ENCODE measurements at regions not wholly inside any gene's neighbourhood (a gene's known extent, or its start where the extent isn't known, plus 50 kb on each side); places are given as distances from the start of the nearest gene placed in this dataset.
"Not testable (repeated sequence)": the region's sequence is repeated elsewhere in the genome, so short reads cannot be mapped to it uniquely, and the experiment has no call there.

GRCh38 chr6:111925296-111925695, 52.0 kb upstream of the FYN start:
- no peak for DNase-seq

DNA sequence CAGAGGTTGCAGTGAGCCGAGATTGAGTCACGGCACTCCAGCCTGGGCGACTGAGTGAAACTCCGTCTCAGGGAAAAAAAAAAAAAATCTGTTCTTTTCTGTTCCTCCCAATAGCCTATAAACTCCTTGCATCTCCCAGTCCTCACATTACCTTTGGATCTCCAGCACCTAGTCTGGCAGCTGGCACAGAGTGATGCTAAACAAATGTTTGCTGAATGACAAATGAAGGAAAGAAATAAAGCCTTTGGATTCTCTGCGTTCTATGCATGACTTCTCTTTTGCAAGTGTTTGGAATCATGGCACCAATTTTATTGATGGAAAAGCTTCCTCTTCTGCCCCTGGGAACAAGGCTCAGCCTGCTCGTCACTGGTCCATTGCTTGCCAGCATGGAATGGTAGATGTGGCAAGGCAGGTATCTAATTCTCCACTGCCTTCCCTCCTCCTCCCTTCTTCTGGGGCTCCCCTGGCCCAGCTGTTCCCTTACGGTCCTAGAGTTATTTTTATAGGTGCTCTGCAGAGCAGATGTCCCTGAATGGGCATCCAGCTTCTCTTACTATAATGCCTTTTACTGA, 53.6 kb upstream of the FYN start:
- no peak for DNase-seq

DNA sequence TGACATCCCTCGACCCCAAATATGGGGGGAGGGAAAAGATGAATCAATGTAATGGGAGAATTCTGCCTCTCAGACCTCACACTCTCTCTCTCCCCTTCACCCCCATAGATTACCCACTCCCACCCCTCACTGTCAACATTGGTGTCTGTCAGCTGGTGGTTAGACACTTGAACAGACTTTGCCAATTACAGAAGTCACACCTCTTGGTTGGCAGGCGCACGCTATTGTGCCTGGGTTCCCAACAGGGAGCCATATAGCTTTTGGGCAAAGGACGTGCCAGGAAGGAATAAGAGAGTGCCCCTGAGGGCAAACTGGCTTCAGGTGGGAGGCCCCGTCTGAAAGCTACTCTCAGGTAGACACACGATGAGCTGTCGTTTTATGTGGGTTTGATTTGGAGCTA, 54.1 kb upstream of the FYN start:
- DNase-seq, result no peak

DNA sequence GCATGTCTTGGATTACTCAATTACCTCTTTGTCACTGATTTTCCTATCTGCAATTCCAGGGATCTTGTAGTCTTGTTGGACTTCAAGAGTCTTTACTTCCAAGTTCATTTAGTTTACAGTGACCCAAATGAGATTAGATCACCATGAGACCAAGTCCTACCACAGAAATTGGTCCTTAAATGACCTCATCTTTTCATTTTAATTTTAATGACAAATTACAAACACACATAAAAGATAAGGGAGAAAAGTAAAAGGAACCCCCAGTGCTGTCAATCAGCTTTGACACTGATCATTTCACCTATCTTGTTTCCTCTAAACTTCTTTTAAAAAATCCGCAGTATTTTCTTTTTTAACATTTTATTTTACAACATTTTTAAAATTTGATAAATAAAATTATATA, 54.9 kb upstream of the FYN start:
- DNase-seq, result no peak

- not testable (repeated sequence) for DNase-seq
Observed at GRCh38 chr6:111934611-111935010, 61.4 kb upstream of the FYN start.

- DNase-seq, result no peak
Observed at GRCh38 chr6:111936718-111937117, 63.5 kb upstream of the FYN start.

- no peak for DNase-seq
Observed at GRCh38 chr6:111938710-111939109, 65.5 kb upstream of the FYN start.

- DNase-seq, result no peak
Observed at GRCh38 chr6:111939902-111940301, 66.7 kb upstream of the FYN start.

- DNase-seq, result no peak
Observed at GRCh38 chr6:111940801-111941200, 67.5 kb upstream of the FYN start.

- no peak for DNase-seq
Observed at GRCh38 chr6:111941686-111942330, 68.6 kb upstream of the FYN start.

GRCh38 chr6:111942561-111942960, 69.3 kb upstream of the FYN start:
- DNase-seq, result no peak

DNA sequence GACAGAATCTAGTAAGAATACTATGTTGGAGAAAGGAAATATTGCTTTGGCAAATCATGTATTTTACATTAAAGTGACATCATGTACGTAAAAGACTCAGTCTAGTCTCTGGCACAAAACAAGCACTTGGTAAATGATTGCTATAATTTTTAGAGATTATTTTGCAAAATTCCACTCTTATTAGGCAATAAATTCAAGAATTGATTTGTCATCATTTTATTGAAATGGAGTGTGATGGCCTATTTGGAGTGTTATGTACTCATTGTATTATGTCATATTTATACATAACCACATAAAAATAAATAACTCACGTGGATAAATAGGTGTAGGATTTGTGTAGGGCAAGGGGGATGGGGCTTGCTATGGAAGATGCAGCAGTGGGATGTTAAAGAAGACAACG, 70.0 kb upstream of the FYN start:
- no peak for DNase-seq

- DNase-seq, result no peak
Observed at GRCh38 chr6:111943726-111944125, 70.5 kb upstream of the FYN start.

- DNase-seq, result no peak
Observed at GRCh38 chr6:111944541-111944940, 71.3 kb upstream of the FYN start.

GRCh38 chr6:111949546-111949945, 76.3 kb upstream of the FYN start:
- no peak for DNase-seq

DNA sequence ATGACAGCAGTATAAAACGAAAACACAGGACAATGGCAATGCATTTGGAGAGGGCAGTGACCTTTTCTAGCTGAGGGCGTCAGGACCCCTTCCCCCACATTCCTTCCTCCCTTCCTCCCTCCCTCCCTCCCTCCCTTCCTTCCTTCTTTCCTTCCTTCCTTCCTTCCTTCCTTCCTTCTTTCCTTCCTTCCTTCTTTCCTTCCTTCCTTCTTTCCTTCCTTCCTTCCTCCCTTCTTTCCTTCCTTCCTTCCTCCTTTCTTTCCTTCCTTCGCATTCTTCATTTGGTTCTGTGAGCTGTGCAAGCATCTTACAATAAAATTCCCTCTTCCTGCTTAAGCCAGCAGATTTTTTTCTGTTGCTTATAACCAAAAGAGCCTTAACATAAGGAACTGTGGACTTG, 76.7 kb upstream of the FYN start:
- DNase-seq, result not testable (repeated sequence)

GRCh38 chr6:111950661-111951496, 77.6 kb upstream of the FYN start:
- no peak for DNase-seq

- DNase-seq, result no peak
Observed at GRCh38 chr6:111951497-111952085, 78.3 kb upstream of the FYN start.

- no peak for DNase-seq
Observed at GRCh38 chr6:111952274-111952673, 79.0 kb upstream of the FYN start.

GRCh38 chr6:111952821-111953540, 79.7 kb upstream of the FYN start:
- DNase-seq, result peak; percentile 4

- DNase-seq, result no peak
Observed at GRCh38 chr6:111956098-111956497, 82.8 kb upstream of the FYN start.

DNA sequence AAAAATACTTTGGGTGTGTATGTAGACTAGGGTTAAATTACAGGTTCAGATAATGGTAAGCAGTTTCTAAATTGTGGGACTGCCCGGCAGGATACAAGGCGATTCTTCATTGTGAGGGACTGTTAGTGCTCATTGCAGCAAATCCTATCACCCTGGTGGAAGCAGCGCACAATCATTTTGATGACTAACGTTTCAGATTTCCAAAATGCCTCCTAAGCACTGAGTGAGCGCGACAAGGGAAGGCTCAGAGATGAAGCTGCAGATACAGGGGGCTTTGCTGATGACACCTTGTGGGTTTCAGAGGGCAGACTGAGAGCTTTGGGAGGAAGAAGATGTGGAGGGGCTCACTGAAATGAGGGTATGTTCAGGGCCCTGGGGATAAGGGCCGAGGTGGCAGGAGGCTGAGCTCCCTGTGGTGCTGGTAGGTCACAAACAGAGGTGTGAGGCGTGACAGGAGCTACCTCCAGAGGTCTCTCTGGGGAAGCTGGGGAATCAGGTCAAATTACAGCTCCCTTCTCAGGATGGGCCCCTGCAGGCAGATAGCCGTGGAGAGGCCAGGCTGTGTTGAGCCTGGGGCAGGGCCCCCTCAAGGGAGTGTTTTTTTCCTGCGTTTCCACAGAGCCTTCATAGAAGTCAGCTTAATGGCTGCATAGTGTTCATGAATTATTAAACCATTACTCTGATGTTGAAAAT, 84.5 kb upstream of the FYN start:
- no peak for DNase-seq

DNA sequence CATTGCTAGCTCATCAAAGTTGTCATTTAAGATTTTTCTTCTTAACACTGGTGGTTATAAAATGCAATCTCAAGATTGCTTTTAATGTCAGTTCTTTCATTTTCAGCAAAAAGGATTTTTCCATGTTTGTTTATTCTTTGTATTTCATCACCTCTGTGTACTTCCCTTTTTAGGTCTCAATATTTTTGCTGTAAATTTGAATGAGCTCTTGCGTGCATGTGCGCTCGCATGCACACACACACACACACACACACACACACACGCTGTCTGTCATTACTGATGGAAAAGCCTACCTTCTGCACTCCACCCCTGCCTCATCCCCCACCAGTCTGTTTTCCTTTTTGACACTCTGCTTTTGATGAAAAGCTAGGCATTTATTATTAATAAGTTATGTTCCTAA, 85.3 kb upstream of the FYN start:
- DNase-seq, result no peak
